ENCODE measurements at regions not wholly inside any gene's neighbourhood (a gene's known extent, or its start where the extent isn't known, plus 50 kb on each side); places are given as distances from the start of the nearest gene placed in this dataset.

- Histone ChIP-seq H3K36me3 (replicated peaks in 1 of 2; ENCODE audit: control insufficient read depth in 1 of 2, insufficient read depth in 2 of 2, low read length in 2 of 2) (no peaks in the 10 kb centered on the region), H3K79me2 (ENCODE audit: insufficient read depth, low read length) (no peaks in the 10 kb centered on the region), H3K9ac (ENCODE audit: insufficient read depth, low read depth, low read length) (no peak overlapping the region), H2AFZ (ENCODE audit: low read length) (no peak overlapping the region), H3K27ac (ENCODE audit: extremely low read length, insufficient read depth, low read length) (no peak overlapping the region), H3K4me3 (replicated peaks in 1 of 3; ENCODE audit: insufficient read depth in 1 of 3, low read depth in 2 of 3, low read length in 3 of 3) (no peak overlapping the region), H3K4me2 (ENCODE audit: low read depth, low read length) (no peak overlapping the region), H3K4me1 (ENCODE audit: insufficient read depth, low read length) (no peaks in the 10 kb centered on the region), H3K9me3 (ENCODE audit: low read length) (no peaks in the 10 kb centered on the region), H3K27me3 (ENCODE audit: control insufficient read depth in 1 of 2, insufficient read depth in 2 of 2, low read length in 2 of 2) (no peaks in the 10 kb centered on the region), H4K20me1 (ENCODE audit: insufficient read depth, low read length) (no peaks in the 10 kb centered on the region)
- no TSS peak for BruUV-seq (replicated peaks)
- ChIA-PET POLR2A (no interaction called here), CTCF (ENCODE audit: low intra/inter-chr PET ratio, low total read pairs) (no interaction called here)
- DNase-seq (ENCODE audit: low spot score) (no peak), FAIRE-seq (no peak), ATAC-seq (no peak)
- intact Hi-C loops (cut with micrococcal nuclease; ENCODE audit: unreplicated experiment) = no loop called here
- in situ Hi-C loops (cut with HindIII; ENCODE audit: extremely low pct_ligation_motif_present, low pct_unique_long_range_greater_than_20kb) = no loop called here
- 3% methylated on average over 3 of the region's 3 CpGs for WGBS (ENCODE audit: low lambda C conversion rate)
- TF ChIP-seq ZNF501 (CRISPR knock-in tag; IDR thresholded peaks at IDR 0.05) (no peak), AHR (CRISPR knock-in tag; IDR thresholded peaks at IDR 0.05) (no peak), HNF4G (IDR thresholded peaks at IDR 0.05; ENCODE audit: borderline replicate concordance, low read depth, low read length) (no peak), HNF4G (CRISPR knock-in tag; IDR thresholded peaks at IDR 0.05; ENCODE audit: borderline replicate concordance, low read depth) (no peak), HMGXB4 (CRISPR knock-in tag; IDR thresholded peaks at IDR 0.05; ENCODE audit: borderline replicate concordance in 1 of 2, low read depth in 1 of 2) (no peak), ZNF878 (CRISPR knock-in tag; IDR thresholded peaks at IDR 0.05) (no peak), RFX3 (CRISPR knock-in tag; IDR thresholded peaks at IDR 0.05) (no peak), AFF4 (CRISPR knock-in tag; IDR thresholded peaks at IDR 0.05) (no peak), ZNF232 (CRISPR knock-in tag; IDR thresholded peaks at IDR 0.05; ENCODE audit: borderline replicate concordance) (no peak), ZNF749 (CRISPR knock-in tag; IDR thresholded peaks at IDR 0.05; ENCODE audit: borderline replicate concordance) (no peak), TFAP4 (IDR thresholded peaks at IDR 0.05; ENCODE audit: borderline replicate concordance, low read depth) (no peak), HNF1B (CRISPR knock-in tag; IDR thresholded peaks at IDR 0.05) (no peak), HNRNPK (IDR thresholded peaks at IDR 0.05; ENCODE audit: low read depth, low read length, poor library complexity, severe bottlenecking) (no peak), CERS6 (CRISPR knock-in tag; IDR thresholded peaks at IDR 0.05) (no peak), ZFP90 (CRISPR knock-in tag; IDR thresholded peaks at IDR 0.05; ENCODE audit: borderline replicate concordance) (no peak), ZNF44 (CRISPR knock-in tag; IDR thresholded peaks at IDR 0.05) (no peak)
Measured at GRCh38 chr3:180335050-180335449, 266.9 kb upstream of the TTC14 start.
